Neural progenitor cell (in vitro differentiated cells): ENCODE measurements at regions not wholly inside any gene's neighbourhood (a gene's known extent, or its start where the extent isn't known, plus 50 kb on each side); places are given as distances from the start of the nearest gene placed in this dataset.
A peak's percentile ranks its signal among the peaks of the same experiment; 100 is the strongest.

Source experiments
- DNase-seq: peaks from one replicate; pipeline ENCODE4 v3.0.0-alpha.2; 2016; ENCODE audit warnings: low spot score
- H2AFZ ChIP-seq: fragments of 200-600 bp; sonication (generic); replicated peaks from 2 replicates; pipeline ENCODE4 v1.6.1; 2016; ENCODE audit warnings: antibody characterized with exemption
- H3F3A ChIP-seq: fragments of 200-600 bp; sonication (generic); 2 replicates; pipeline ENCODE4 v1.6.1; 2016; ENCODE audit warnings: antibody characterized with exemption, low read depth
- H3K27ac ChIP-seq: fragments of 200-600 bp; sonication (generic); 2 replicates; pipeline ENCODE4 v1.5.1; 2016; ENCODE audit warnings: mild to moderate bottlenecking
- H3K27me3 ChIP-seq: fragments of 200-600 bp; sonication (generic); 2 replicates; pipeline ENCODE4 v1.6.1; 2016; ENCODE audit warnings: mild to moderate bottlenecking, moderate library complexity
- H3K36me3 ChIP-seq: fragments of 200-600 bp; sonication (generic); 2 replicates; pipeline ENCODE4 v1.5.1; 2016
- H3K4me1 ChIP-seq: fragments of 200-600 bp; sonication (generic); 2 replicates; pipeline ENCODE4 v1.6.1; 2016; ENCODE audit warnings: mixed run types
- H3K4me2 ChIP-seq: fragments of 200-600 bp; sonication (generic); 2 replicates; pipeline ENCODE4 v1.6.1; 2016
- H3K4me3 ChIP-seq: fragments of 200-600 bp; sonication (generic); 2 replicates; pipeline ENCODE4 v1.5.1; 2016
- H3K79me2 ChIP-seq: fragments of 200-600 bp; sonication (generic); 2 replicates; pipeline ENCODE4 v1.6.1; 2016; ENCODE audit warnings: low read depth
- H3K9ac ChIP-seq: fragments of 200-600 bp; sonication (generic); 2 replicates; pipeline ENCODE4 v1.6.1; 2016
- H3K9me3 ChIP-seq: fragments of 200-600 bp; sonication (generic); 2 replicates; pipeline ENCODE4 v1.5.1; 2016; ENCODE audit warnings: low read depth
- H4K20me1 ChIP-seq: fragments of 200-600 bp; sonication (generic); 2 replicates; pipeline ENCODE4 v1.6.1; 2016; ENCODE audit warnings: low read depth
- H3K27ac Mint-ChIP-seq: 3 replicates; pipeline ENCODE4 v1.8.0; 2021; ENCODE audit warnings: mixed read lengths
- H3K27me3 Mint-ChIP-seq: 2 replicates; pipeline ENCODE4 v1.8.0; 2022; ENCODE audit warnings: low read depth, mild to moderate bottlenecking, inconsistent platforms, moderate library complexity, mixed read lengths; ENCODE audit not compliant: insufficient read depth
- H3K36me3 Mint-ChIP-seq: 3 replicates; pipeline ENCODE4 v1.8.0; 2021; ENCODE audit warnings: mixed read lengths
- H3K4me1 Mint-ChIP-seq: 3 replicates; pipeline ENCODE4 v1.8.0; 2021; ENCODE audit warnings: mixed read lengths
- H3K4me3 Mint-ChIP-seq: 3 replicates; pipeline ENCODE4 v1.8.0; 2021; ENCODE audit warnings: mild to moderate bottlenecking, moderate library complexity, mixed read lengths
- H3K9me3 Mint-ChIP-seq: 3 replicates; pipeline ENCODE4 v1.8.0; 2020; ENCODE audit warnings: mixed read lengths
- CTCF ChIP-seq: fragments of 200-600 bp; sonication (generic); IDR thresholded peaks from 2 replicates; pipeline ENCODE4 v1.5.1; 2017; ENCODE audit warnings: antibody characterized with exemption, mild to moderate bottlenecking
- EZH2 ChIP-seq: fragments of 200-600 bp; sonication (generic); IDR thresholded peaks from 2 replicates; pipeline ENCODE4 v1.6.1; 2017; ENCODE audit warnings: antibody characterized with exemption, mild to moderate bottlenecking, moderate library complexity
- EZH2phosphoT487 ChIP-seq: fragments of 200-600 bp; sonication (generic); IDR thresholded peaks from 2 replicates; pipeline ENCODE4 v1.6.1; 2017; ENCODE audit warnings: antibody characterized with exemption

GRCh38 chr20:22341508-22341907, 242.9 kb downstream of the FOXA2 start:
- no peak overlapping the region for H3K9ac ChIP-seq
- no peak overlapping the region for H2AFZ ChIP-seq
- H3K4me2 ChIP-seq: no peak overlapping the region
- H3K79me2 ChIP-seq: no peaks in the 10 kb centered on the region
- H3K27ac Mint-ChIP-seq: no peak overlapping the region
- H3K4me1 Mint-ChIP-seq: peaks cover 3% of the 10 kb centered on the region
- no peak for DNase-seq
- peaks cover 19% of the 10 kb centered on the region for H3K27me3 Mint-ChIP-seq
- H3K36me3 ChIP-seq: no peaks in the 10 kb centered on the region
- H3K9me3 Mint-ChIP-seq: no peaks in the 10 kb centered on the region
- H3K4me3 Mint-ChIP-seq: no peak overlapping the region
- H3K36me3 Mint-ChIP-seq: no peaks in the 10 kb centered on the region
- H3K27me3 ChIP-seq: peaks cover 54% of the 10 kb centered on the region
- no peaks in the 10 kb centered on the region for H3F3A ChIP-seq
- TF ChIP-seq EZH2: no peak
- TF ChIP-seq CTCF: no peak
- no peak for TF ChIP-seq EZH2phosphoT487
- no peaks in the 10 kb centered on the region for H3K4me1 ChIP-seq
- H3K27ac ChIP-seq: no peak overlapping the region
- H3K4me3 ChIP-seq: no peak overlapping the region
- no peaks in the 10 kb centered on the region for H4K20me1 ChIP-seq
- no peaks in the 10 kb centered on the region for H3K9me3 ChIP-seq

GRCh38 chr20:22339946-22340345, 244.4 kb downstream of the FOXA2 start:
- DNase-seq: no peak
- Histone ChIP-seq H3K79me2 (no peaks in the 10 kb centered on the region), H3K27me3 (peaks cover 66% of the 10 kb centered on the region), H3K4me1 (no peaks in the 10 kb centered on the region), H2AFZ (no peak overlapping the region), H3K4me2 (no peak overlapping the region), H3K27ac (no peak overlapping the region), H3K9me3 (no peaks in the 10 kb centered on the region), H3K4me3 (no peak overlapping the region), H3K9ac (no peak overlapping the region), H3K36me3 (no peaks in the 10 kb centered on the region), H4K20me1 (no peaks in the 10 kb centered on the region), H3F3A (no peaks in the 10 kb centered on the region)
- Mint-ChIP-seq H3K4me1 (peaks cover 3% of the 10 kb centered on the region), H3K36me3 (no peaks in the 10 kb centered on the region), H3K4me3 (no peak overlapping the region), H3K27me3 (peaks cover 20% of the 10 kb centered on the region), H3K27ac (no peak overlapping the region), H3K9me3 (no peaks in the 10 kb centered on the region)
- no peak for TF ChIP-seq CTCF
- no peak for TF ChIP-seq EZH2
- TF ChIP-seq EZH2phosphoT487: no peak

- H3K4me3 Mint-ChIP-seq: no peak overlapping the region
- Histone ChIP-seq H3K4me2 (no peak overlapping the region), H3K4me1 (no peaks in the 10 kb centered on the region), H3K9me3 (no peaks in the 10 kb centered on the region), H3K27ac (no peak overlapping the region), H4K20me1 (no peaks in the 10 kb centered on the region), H3F3A (no peaks in the 10 kb centered on the region), H3K79me2 (no peaks in the 10 kb centered on the region), H3K4me3 (no peak overlapping the region), H3K9ac (no peak overlapping the region), H2AFZ (no peak overlapping the region), H3K36me3 (no peaks in the 10 kb centered on the region), H3K27me3 (peaks cover 73% of the 10 kb centered on the region)
- no peaks in the 10 kb centered on the region for H3K9me3 Mint-ChIP-seq
- H3K36me3 Mint-ChIP-seq: no peaks in the 10 kb centered on the region
- DNase-seq: peak; percentile 87
- peaks cover 3% of the 10 kb centered on the region for H3K4me1 Mint-ChIP-seq
- no peak overlapping the region for H3K27ac Mint-ChIP-seq
- TF ChIP-seq EZH2: no peak
- TF ChIP-seq CTCF: peak; percentile 96
- H3K27me3 Mint-ChIP-seq: peaks cover 23% of the 10 kb centered on the region
These were observed 245.1 kb downstream of the FOXA2 start for GRCh38 chr20:22339091-22339881.
